ENCODE measurements at regions not wholly inside any gene's neighbourhood (a gene's known extent, or its start where the extent isn't known, plus 50 kb on each side); places are given as distances from the start of the nearest gene placed in this dataset.

DNA sequence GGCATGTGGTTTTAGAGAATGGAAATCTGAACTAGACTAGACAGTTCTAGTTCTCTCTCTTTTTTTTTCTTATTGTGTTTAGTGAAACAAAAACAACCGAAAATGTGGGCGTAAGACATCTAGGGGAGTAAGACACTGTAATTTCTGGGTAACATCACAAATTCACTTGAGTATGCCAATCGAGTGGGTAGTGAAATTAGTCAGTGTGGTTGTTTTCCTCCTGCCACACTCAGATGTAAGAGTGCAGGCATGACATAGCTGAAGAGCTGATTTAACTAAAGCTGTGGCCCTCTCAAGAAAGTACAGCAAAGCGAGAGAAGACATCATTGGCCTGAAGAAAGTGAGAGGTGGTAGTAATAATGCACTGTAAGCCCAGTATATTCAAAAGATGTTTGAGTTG is 1585.3 kb upstream of the AGA start:
- TF ChIP-seq, protein P1, sequence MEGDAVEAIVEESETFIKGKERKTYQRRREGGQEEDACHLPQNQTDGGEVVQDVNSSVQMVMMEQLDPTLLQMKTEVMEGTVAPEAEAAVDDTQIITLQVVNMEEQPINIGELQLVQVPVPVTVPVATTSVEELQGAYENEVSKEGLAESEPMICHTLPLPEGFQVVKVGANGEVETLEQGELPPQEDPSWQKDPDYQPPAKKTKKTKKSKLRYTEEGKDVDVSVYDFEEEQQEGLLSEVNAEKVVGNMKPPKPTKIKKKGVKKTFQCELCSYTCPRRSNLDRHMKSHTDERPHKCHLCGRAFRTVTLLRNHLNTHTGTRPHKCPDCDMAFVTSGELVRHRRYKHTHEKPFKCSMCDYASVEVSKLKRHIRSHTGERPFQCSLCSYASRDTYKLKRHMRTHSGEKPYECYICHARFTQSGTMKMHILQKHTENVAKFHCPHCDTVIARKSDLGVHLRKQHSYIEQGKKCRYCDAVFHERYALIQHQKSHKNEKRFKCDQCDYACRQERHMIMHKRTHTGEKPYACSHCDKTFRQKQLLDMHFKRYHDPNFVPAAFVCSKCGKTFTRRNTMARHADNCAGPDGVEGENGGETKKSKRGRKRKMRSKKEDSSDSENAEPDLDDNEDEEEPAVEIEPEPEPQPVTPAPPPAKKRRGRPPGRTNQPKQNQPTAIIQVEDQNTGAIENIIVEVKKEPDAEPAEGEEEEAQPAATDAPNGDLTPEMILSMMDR (IDR thresholded peaks at IDR 0.05 in 2 of 3, conservative IDR thresholded peaks at IDR 0.05 in 1 of 3; ENCODE audit: control insufficient read depth in 2 of 3, extremely low read depth in 1 of 3, insufficient read depth in 1 of 3, low read depth in 3 of 3, low read length in 3 of 3), result no peak
- TF ChIP-seq POLR2A (IDR thresholded peaks at IDR 0.05; ENCODE audit: low read depth, low read length), result no peak
- TF ChIP-seq ASH2L (IDR thresholded peaks at IDR 0.05; ENCODE audit: borderline replicate concordance, low read depth), result no peak
- TF ChIP-seq BHLHE40 (IDR thresholded peaks at IDR 0.05; ENCODE audit: borderline replicate concordance in 1 of 2, low read depth in 2 of 2, low read length in 1 of 2), result no peak
- no peak for TF ChIP-seq CREM (IDR thresholded peaks at IDR 0.05; ENCODE audit: low read depth)
- TF ChIP-seq, protein P2, sequence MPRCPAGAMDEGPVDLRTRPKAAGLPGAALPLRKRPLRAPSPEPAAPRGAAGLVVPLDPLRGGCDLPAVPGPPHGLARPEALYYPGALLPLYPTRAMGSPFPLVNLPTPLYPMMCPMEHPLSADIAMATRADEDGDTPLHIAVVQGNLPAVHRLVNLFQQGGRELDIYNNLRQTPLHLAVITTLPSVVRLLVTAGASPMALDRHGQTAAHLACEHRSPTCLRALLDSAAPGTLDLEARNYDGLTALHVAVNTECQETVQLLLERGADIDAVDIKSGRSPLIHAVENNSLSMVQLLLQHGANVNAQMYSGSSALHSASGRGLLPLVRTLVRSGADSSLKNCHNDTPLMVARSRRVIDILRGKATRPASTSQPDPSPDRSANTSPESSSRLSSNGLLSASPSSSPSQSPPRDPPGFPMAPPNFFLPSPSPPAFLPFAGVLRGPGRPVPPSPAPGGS (IDR thresholded peaks at IDR 0.05; ENCODE audit: borderline replicate concordance, insufficient read depth, low read depth, low read length, poor library complexity, severe bottlenecking), result no peak

Measured in GM12878 (cell line).